GM21367 (cell line): ENCODE measurements at regions not wholly inside any gene's neighbourhood (a gene's known extent, or its start where the extent isn't known, plus 50 kb on each side); places are given as distances from the start of the nearest gene placed in this dataset.

Experiments
- ATAC-seq: cut with Tn5 transposase; IDR thresholded peaks from one replicate; pipeline ENCODE4 v1.9.1; 2021; ENCODE audit not compliant: unreplicated experiment

DNA sequence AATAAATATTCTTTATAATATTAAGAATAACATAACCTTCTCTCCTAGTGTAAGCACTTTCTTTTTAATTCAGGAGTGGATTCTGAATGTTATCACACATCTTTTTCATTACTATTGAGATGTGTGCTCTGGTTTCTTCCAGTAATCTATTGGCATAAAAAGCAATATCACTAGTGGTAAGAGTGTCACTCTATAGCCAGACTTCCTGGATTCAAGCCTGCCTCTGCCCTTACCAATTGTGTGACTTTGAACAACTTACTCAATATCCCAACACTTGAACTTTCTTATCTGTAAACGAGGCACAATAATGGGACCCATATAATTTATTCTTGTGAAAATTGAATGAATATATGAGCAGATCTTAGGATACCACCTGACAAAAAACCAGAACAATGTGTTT lies 71.0 kb downstream of the SEM1 start:
- ATAC-seq, result no peak

- ATAC-seq, result no peak
Measured at GRCh38 chr7:96637522-96637921, 72.1 kb downstream of the SEM1 start.

- ATAC-seq, result no peak
Measured at GRCh38 chr7:96636979-96637378, 72.7 kb downstream of the SEM1 start.

GRCh38 chr7:96636342-96636860 lies 73.2 kb downstream of the SEM1 start:
- no peak for ATAC-seq

GRCh38 chr7:96629884-96630283 lies 79.8 kb downstream of the SEM1 start:
- no peak for ATAC-seq

DNA sequence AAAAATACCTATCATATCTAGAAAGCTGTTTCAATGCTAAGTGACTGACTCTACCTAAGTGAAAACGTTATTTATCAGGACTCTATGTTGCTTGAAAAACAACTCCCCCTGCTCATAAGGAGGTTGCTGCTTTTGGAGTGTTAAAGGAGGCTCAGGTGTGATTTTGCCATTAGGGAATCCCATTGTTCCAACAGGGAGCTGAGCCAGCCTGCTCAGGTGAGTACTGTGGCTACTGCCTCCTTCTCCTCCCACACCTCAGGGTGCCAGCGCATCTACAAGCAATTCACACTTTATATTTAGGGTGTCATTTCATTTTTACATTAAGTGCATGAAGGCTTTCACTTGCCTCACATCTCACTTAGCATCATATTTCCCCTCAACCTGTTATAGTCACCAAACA lies 84.7 kb downstream of the SEM1 start:
- ATAC-seq, result no peak

DNA sequence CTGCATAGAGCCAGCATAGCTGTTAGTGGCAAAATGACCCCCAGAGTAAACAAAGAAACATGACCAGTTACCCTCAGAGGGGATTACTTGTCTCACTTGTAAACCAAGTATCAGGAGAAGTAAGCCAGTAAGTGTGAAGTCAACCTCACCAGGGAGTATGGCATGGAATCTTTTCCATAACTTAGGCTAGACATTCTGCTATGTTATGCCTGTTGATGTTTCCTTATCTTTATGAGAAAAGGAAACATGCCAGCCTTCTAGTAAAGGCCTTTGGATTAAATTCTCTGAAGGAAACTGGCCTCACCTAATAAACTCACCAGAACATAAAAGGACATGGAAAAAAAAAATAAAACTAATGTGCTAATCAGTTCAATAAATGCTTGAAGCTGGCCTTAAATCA lies 87.7 kb downstream of the SEM1 start:
- ATAC-seq, result no peak

- no peak for ATAC-seq
Measured at GRCh38 chr7:96614154-96614867, 95.3 kb downstream of the SEM1 start.

DNA sequence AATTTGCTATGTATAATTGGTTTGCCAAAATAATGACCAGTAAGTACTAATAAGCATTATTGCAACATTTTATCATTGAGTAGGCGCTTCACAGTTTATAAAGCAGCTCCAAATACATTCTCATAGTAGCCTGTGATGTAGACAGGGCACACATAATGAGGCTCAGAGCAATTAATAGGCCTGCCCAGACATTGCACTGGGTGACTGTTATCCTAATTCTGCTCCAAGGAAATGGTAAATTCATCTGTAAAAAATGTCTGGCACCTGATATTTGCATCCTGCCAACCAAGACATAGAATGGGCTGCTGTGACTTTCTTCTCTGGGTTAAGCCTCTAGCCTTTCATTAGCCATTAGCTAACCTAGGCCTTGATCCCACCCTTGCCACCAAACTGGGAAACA lies 97.6 kb downstream of the SEM1 start:
- ATAC-seq, result no peak

GRCh38 chr7:96605045-96605716 lies 104.5 kb downstream of the SEM1 start:
- no peak for ATAC-seq

DNA sequence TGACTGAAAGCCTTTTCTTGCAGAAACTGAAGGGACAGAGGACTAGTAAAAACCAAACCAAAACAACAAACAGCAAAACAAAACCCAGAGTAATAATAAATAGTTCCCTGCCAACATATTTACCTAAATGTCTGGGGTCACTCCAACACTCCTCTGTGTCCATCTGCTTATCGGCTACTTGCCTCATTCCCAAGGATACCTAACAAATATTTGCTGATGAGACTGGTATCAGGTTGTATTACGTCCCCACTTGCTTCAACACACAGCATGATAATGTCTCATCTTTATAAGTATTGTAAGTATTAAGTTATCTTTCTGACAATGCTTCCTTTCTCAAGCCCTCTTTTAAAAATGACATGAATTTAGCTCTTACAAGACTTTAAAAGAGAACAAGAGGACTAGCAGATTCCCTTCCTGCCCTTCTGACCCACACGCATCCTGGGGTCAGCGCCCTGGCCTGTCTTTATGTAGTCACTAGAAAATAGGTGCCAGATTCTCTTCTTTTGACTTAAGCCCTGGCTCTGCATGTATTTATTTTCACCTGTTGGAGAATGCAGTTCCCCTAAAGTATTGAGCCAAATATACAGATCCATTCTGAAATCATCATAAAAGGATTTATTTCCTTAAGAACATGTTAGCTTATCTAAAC lies 110.2 kb downstream of the SEM1 start:
- no peak for ATAC-seq

DNA sequence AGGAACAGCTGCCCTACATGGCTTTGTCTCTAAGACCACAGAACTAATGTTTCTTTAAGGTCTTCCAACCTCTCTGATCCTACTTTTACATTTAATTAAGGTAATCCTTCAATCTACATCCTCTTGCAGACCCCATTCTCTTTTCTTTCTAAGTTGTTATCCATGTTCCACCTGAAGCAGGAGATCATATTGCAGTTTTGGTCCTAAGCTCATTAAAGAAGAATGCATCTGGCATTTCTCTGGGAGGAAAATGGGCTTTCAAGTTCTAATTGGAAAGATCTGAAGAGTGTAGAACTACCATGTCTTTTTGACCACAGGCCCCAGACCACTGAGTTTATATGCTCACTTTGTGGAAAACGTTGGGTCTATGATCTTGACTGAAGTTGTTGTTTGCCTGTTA lies 111.2 kb downstream of the SEM1 start:
- ATAC-seq, result no peak

DNA sequence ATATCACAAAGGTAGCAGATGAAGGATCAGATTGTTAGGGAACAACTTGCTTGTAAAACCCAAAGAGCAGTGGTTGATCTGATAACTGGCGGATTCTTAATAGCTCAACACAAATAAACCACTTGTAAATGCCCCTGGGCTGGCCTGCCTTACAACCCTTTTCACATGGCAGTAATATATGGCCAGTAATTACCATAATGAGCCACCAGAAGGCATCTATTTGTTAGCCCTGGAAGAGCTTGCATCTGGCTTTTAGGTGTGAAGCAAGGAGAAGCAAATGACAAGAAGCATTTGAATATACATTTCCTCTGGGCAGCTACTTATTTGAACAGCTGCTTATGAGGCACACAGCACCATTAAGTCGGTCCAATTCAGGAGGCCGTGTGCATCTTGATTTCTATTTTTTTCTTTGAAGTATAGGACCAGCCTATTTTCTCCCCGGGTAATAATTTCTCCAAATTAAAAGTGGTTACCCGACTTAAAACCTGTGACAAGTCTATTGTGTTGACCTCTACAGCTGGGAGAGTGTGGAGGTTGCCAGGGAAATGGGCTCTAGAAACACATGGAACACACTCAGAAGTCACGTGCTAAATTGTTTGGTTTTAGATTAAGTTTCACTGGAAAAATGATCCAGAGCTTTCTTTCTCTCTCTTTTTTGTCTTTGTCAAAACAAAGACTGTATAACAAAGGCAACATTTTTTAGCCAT lies 113.4 kb downstream of the SEM1 start:
- no peak for ATAC-seq

DNA sequence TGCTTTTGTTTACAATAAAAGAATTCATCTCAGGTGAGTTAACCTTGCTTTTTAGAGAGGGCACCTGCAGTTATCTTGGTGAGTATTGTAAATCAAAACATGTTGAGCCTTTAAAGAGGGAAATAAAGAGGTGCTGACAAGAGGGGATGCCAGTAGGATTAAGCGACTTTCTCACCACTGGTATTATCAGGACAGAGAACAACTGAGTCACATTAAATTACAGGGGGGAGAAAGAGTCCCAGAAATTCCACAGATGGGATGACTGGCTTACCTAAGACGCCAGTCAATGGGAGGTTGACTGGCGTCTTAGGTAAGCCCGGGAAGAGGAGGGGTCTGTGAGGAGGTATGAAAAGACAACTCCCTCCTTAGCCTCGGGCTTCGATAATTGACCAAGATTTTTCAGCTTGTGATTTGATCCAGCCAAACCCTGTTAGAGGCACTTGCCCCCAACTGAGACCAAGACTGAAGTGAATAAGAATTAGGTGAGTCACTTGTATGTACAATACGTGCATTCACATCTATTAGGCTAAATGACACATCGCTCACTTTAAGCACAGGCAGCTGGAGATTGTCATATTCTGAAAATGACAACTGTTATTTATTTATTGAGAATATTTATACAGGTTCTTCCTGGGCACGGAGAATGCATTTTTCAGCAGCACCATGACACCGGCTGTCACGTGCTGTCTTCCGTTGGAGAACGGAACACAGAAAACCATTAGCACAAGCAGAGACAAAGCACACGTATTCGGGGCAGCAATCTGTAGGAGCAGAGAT lies 117.6 kb downstream of the SEM1 start:
- ATAC-seq, result no peak

DNA sequence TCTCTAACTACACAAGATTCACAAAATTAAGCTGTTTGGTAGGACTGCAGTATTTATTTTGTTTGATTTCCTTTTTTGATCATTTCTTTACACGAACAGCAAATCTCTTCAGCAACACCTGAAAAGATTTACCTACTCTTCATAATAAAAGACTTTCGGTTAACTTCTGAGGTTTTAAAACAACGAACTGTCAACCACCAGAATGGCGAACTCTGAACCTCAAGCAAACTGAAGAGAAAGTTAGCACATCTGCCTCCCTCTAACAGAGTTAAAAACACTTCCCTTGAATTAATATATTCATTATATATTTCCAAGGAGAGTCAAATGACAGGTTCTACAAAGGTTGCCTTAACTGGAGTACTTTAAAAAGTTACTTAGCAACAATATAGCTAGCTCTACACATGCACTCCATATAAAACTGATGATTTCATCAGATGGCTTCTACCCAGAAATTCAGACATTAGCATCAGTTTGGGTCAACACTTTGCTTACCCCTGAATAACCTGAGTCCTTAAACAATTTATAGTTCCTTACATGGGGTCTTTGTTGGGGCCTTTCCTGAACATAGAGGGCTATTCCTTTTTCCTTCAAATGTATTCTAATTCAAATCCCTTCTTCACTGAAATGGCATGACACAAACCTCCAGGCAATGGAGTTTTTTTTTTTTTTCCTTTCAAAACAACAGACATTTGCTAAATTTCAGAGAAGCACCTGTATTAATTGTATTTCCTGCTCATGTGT lies 118.3 kb downstream of the SEM1 start:
- ATAC-seq, result no peak

DNA sequence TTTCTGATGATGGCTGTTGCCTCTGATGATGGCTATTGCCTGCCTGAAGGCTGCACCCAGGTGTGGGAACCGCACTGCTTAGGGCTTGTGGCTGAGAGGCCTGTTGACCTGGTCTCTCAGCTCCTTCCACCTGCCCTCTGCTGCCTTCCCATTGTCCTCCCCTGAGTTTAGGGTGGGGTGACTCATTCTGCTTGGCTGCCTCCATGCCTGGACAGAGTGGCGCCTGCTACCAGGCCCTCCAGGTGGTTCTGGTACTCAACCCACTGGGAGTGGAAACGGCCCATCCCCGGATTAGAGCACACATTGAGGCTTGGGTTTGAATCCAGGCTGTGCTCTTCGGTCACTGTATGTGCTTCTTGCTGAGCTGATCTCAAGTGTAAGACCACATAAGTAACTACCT lies 120.6 kb downstream of the SEM1 start:
- ATAC-seq, result no peak

- ATAC-seq, result no peak
Measured at GRCh38 chr7:96579119-96579518, 130.5 kb downstream of the SEM1 start.

- ATAC-seq, result no peak
Measured at GRCh38 chr7:96578606-96579005, 131.0 kb downstream of the SEM1 start.

DNA sequence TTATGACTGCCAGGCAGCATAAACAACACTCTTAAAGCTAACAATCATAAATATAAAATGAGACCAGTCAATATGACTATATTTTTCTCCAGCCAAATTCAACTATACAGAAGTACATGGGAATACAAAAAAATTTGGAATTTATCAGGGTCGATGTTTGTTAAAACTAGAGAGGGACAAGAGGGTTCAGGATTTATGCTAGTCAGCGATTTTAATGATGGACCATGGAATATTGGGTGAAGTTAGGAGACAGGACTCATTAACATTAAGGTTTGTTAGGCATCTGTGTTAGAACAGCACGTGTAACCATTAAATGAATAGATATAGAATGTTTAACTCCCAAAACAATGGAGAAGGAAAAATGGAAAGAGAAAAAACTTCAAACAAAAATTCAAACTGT lies 146.2 kb downstream of the SEM1 start:
- no peak for ATAC-seq

GRCh38 chr7:96562966-96563365 lies 146.7 kb downstream of the SEM1 start:
- no peak for ATAC-seq
